Activated CD8-positive, alpha-beta memory T cell treated with anti-CD3 and anti-CD28 coated beads for 1 hour (primary cell): ENCODE measurements at regions not wholly inside any gene's neighbourhood (a gene's known extent, or its start where the extent isn't known, plus 50 kb on each side); places are given as distances from the start of the nearest gene placed in this dataset.
"Not testable (repeated sequence)": the region's sequence is repeated elsewhere in the genome, so short reads cannot be mapped to it uniquely, and the experiment has no call there.

Experiments
- DNase-seq, 2 donors: peaks; one replicate each; pipeline ENCODE4 v3.0.0-alpha.2; 2020; ENCODE audit warnings: low read depth in 1 of 2; ENCODE audit errors: extremely low read depth in 1 of 2

GRCh38 chrY:18989356-18989755 lies 215.8 kb upstream of the HSFY2 start:
- no peak for DNase-seq

GRCh38 chrY:18966001-18966400 lies 192.5 kb upstream of the HSFY2 start:
- no peak for DNase-seq

DNA sequence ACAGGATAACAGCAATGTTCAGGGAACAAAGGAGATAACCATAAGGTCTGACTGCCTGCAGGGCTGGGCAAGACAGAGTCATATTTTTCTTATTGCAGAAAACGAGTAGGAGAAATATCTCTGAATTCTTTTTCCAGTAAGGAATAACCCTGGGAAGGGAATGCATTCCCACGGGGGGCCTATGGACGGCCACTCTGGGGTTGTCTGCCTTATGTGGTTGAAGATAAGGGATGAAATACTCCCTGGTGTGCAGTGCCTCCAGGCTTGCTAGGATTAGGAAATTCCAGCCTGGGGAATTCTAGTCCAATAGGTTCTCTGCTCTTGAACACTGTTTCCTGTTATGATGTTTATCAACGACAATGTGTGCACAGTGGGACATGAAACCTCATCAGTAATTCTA lies 185.3 kb upstream of the HSFY2 start:
- DNase-seq = no peak

GRCh38 chrY:18951657-18952435 lies 178.3 kb upstream of the HSFY2 start:
- DNase-seq = no peak

DNA sequence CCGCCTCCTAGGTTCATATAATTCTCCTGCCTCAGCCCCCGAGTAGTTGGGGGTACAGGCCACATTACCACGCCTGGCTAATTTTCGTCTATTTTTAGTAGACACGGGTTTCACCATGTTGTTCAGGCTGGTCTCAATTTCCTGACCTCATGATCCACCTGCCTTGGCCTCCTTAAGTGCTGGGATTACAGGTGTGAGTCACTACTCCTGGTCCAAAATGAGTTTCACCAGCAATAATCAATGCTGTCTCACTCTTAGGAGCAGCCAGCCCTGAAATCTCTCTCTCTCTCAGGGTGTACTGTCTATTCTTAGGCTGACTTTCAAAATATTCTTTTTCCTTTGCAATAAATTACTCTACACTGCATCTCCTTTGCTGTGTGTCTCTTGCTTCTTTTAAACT lies 177.5 kb upstream of the HSFY2 start:
- no peak for DNase-seq

DNA sequence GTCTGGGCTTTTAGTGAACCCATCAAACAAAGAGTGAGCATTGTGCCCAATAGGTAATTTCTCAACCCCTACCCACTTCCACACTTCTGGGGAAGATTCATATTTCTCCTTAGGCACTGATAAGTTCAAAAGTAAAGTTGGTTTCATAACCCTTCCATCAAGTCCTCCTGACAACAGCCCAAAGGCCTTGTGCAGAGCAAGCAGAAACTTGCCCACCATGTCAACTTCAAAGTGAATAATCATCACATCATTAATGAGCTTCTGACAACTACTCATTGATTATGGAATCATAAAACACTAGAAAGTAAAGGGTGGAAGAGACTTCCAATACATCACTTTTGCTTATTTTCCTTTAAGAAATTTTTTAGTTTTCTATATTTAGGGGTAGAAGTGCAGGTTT lies 163.3 kb upstream of the HSFY2 start:
- no peak for DNase-seq

GRCh38 chrY:18919256-18919655 lies 145.7 kb upstream of the HSFY2 start:
- DNase-seq = no peak

DNA sequence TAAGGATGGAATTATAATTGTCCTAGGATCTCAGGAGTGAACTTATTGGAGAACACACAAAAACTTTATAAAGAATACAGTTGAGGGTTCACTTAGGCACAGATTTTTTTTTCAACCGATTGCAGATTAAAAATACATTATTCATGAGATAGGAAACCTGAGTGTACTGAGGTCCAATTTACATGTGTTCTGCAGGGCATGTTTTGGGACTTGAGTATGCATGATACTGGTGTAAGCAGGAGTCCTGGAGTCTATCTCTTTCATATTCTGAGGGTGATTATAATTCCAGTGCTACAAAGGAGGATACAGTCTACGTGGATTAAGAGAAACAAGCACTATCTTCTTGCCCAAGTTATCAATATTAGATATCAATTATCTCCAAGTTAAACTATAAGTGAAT lies 139.3 kb upstream of the HSFY2 start:
- no peak for DNase-seq

- DNase-seq = no peak
Measured at GRCh38 chrY:18909846-18910245, 136.3 kb upstream of the HSFY2 start.

DNA sequence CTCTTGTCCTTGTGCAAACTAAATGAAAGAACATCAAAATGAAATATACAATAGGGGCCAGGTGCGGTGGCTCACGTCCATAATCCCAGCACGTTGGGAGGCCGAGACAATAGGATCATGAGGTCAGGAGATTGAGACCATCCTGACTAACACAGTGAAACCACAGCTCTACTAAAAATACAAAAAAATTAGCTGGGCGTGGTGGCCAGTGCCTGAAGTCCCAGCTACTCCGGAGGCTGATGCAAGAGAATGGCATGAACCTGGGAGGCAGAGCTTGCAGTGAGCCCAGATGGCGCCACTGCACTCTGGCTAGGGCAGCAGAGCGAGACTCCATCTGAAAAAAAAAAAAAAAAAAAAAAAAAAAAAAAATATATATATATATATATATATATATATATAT lies 132.7 kb upstream of the HSFY2 start:
- not testable (repeated sequence) for DNase-seq

GRCh38 chrY:18904296-18904695 lies 130.8 kb upstream of the HSFY2 start:
- no peak for DNase-seq

- DNase-seq = no peak
Measured at GRCh38 chrY:18891994-18892393, 118.5 kb upstream of the HSFY2 start.

GRCh38 chrY:18889548-18889947 lies 116.0 kb upstream of the HSFY2 start:
- no peak for DNase-seq

DNA sequence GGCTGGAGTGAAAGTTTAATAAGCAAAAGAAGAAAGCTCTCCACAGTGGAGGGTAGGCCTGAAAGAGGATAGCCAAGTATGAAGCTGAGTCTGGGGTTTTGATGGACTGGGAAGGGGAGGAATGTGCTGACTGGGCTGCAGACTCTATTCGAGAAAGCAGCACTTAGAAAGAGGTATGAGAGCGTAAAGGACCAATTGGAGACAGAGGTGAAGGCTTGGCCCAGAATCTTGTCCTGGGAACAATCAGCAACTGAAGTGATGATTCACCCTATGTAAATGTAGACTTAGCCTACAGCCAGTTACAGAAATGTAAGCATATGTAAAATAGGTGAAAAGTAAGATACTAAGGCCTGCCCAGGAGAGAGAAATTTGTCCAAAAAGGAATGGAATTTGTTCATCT lies 111.2 kb upstream of the HSFY2 start:
- no peak for DNase-seq

DNA sequence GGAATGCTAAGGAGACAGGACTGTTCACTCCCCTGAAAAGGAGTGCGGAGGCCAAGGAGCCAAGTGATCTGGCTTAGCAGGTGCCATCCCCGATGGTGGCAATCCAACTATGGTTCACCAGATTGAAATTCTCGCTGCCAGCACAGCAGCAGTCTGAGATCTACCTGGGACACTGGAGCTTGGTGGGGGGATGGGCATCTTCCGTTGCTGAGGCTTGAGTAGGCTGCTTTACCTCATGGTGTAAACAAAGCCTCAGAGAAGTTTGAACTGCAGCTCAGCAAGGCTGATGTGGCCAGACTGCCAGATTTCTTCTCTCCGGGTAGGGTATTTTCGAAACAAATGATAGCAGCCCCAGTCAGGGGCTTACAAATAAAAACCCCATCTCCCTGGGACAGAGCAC lies 95.6 kb upstream of the HSFY2 start:
- DNase-seq = not testable (repeated sequence)

GRCh38 chrY:18866887-18867551 lies 93.5 kb upstream of the HSFY2 start:
- not testable (repeated sequence) for DNase-seq

- not testable (repeated sequence) for DNase-seq
Measured at GRCh38 chrY:18860856-18861255, 87.3 kb upstream of the HSFY2 start.

- DNase-seq = not testable (repeated sequence)
Measured at GRCh38 chrY:18858484-18859191, 85.1 kb upstream of the HSFY2 start.

DNA sequence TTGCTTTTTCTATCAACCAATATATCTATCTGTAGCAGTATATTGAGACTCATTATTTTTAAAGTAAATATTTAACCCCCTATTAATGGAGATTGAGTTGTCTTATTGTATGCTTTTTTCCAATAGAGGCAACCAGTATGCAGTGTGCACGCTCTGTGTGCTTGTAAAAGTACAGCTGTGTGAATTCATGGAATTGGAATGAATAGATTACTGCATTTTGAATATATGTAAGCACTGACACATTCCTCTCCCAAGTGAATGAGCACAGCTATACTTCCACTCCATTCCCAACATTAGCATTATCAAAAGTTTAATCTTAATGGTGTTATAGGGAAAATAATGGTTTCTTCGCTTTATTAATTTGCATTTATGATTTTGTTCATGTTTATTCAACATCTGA lies 81.6 kb upstream of the HSFY2 start:
- not testable (repeated sequence) for DNase-seq

DNA sequence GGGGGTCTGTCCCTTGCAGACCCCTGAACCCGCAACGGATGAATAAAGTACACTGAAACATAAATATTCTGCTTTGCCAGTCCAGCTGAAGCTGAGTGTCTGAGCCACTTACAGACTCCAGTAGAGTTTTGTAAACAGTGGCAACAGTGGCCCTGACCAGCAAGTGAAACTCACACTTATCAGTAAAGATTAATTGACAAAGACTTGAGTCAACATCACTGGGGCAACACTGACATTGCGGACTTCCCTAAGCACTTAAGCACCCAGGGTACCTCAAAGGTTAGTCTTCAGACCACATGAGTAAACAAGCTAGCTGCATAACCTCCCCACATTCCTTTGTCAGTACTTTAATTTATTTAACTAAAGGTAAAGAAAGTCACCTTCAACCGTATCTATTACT lies 79.8 kb upstream of the HSFY2 start:
- DNase-seq = not testable (repeated sequence)

DNA sequence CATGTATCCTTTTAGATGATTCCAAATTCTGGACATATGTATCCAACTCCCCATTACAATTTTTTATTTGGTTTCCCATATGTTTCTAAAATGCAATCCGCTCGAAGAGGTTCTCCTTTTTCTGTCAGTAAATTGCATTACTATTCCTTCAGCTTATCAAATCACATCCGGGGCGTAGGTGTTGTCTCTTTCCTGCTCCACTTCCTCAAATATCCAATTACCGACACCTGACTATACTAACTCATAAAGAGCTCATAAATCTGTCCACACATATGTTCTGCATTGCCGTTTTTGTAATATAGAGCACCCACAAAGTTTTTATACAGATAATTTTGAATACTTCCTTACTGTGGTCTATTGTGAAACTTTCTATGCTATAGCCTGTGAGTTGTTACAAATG lies 63.1 kb upstream of the HSFY2 start:
- DNase-seq = not testable (repeated sequence)
